GM12878 (cell line): ENCODE measurements at regions not wholly inside any gene's neighbourhood (a gene's known extent, or its start where the extent isn't known, plus 50 kb on each side); places are given as distances from the start of the nearest gene placed in this dataset.

ENCODE experiments used
- BMI1 ChIP-seq: fragments of 450-650 bp; IDR thresholded peaks from 2 replicates; pipeline ENCODE4 v1.6.1; 2016; ENCODE audit warnings: mild to moderate bottlenecking, moderate library complexity, borderline replicate concordance
- FOXK2 ChIP-seq: fragments of 450-650 bp; IDR thresholded peaks from 2 replicates; pipeline ENCODE4 v1.6.1; 2017; ENCODE audit warnings: mild to moderate bottlenecking, moderate library complexity
- RFX5 ChIP-seq: IDR thresholded peaks from 2 replicates; pipeline ENCODE4 v1.6.1; 2011; ENCODE audit warnings: low read depth, low read length, improper control_type of control experiment
- ZNF207 ChIP-seq: fragments of 450-650 bp; IDR thresholded peaks from 2 replicates; pipeline ENCODE4 v1.6.1; 2014; ENCODE audit warnings: antibody characterized with exemption, mild to moderate bottlenecking, borderline replicate concordance

DNA sequence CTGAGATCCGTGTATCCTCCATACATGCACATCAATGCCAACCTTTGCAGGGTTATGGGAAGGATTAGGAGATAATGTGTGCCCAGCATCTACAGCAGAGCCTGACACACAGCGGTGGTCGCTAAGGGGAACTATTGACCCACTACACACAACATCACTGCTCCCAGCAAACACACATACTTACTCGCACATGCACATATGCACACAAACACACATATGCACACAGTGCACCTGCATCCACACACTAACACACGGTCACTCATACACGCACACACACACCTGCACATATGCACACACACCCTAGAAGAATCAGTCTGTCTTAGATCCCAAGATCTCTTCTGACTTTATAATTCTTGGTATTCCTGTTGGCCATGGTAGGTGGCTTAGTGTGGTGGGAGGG is 118.3 kb downstream of the GYPC start:
- TF ChIP-seq ZNF207 (no peak), RFX5 (no peak), BMI1 (no peak), FOXK2 (no peak)
